ENCODE measurements at regions not wholly inside any gene's neighbourhood (a gene's known extent, or its start where the extent isn't known, plus 50 kb on each side); places are given as distances from the start of the nearest gene placed in this dataset.

DNA sequence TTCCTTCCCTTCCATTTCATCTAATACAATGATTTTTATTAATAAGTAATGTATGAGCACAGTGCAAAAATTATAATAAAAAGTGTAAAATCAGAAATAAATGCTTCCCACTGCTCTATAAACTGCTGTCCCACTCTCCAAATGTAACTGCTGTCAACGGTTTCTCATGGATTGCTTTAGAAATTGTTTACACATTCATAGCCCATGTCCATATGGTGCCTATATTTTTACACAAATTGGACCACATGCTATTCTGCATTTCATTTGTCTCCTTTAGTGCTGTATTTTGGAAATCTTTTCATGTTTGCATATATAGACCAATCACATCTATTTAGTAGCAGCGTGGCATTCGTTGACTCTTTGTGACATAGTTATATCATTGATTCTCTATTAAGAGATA is 164.7 kb upstream of the SLCO3A1 start:
- intact Hi-C loops (cut with DNase I) = no loop called here
- ATAC-seq (no peak), DNase-seq (no peak)

GRCh38 chr15:91689377-91689776 is 164.1 kb upstream of the SLCO3A1 start:
- ATAC-seq = no peak
- intact Hi-C loops (cut with DNase I) = no loop called here
- no peak for DNase-seq

GRCh38 chr15:91692596-91692995 is 160.9 kb upstream of the SLCO3A1 start:
- ATAC-seq (no peak), DNase-seq (no peak)
- intact Hi-C loops (cut with DNase I) = no loop called here

DNA sequence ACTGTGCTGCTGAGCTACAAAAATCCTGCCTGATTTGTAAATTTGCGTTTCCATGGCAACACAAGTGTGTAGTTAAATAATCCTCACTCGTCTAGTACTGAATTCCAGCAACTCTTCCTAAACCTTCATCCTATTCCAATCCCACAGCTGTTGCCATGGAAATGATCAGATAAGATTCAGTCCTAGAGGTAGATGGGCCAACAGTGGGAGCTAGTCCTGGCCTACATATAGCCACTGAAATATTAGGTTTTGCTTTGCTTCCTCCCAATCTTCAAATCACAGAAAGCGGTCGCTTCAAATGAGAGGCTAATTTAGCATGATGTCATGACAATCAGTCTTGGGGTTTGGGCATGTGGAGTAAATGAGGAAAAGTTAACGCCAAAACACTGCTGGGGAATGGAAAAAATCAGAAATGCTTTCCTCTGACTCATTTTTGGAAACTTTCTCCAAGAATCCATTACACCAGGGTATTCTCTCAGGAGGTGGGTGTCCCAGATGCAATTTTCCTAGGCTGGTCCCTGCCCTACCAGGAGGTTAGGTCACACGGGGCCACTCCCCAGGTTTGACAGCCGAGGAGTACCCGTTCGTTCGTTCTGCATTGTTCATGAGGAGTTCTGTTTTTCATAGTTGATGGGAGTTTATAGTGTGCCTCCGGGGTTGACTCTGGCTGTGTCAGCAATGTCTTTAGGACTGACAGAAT is 159.2 kb upstream of the SLCO3A1 start:
- intact Hi-C loops (cut with DNase I) = no loop called here
- ATAC-seq (peak; percentile 72 to 88), DNase-seq (peak; percentile 55)

DNA sequence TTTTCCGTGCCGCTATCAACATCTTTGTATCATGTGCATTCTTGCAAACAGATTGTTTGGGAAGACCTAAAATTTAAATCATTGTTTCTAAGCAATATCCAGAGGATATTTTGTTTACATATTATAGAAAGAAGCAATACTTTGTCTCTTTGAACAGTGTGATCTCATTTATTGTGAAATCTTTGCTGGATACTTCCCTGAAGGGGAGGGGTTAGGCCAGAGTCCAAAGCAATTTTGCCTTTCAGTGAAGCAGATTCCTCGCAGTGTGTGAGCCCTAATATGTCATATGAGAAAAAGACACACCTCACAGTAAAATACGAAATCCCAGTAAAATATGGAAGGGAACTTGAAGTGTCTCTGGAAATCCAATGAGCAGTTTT is 158.7 kb upstream of the SLCO3A1 start:
- intact Hi-C loops (cut with DNase I) = no loop called here
- peak; percentile 64 for DNase-seq

DNA sequence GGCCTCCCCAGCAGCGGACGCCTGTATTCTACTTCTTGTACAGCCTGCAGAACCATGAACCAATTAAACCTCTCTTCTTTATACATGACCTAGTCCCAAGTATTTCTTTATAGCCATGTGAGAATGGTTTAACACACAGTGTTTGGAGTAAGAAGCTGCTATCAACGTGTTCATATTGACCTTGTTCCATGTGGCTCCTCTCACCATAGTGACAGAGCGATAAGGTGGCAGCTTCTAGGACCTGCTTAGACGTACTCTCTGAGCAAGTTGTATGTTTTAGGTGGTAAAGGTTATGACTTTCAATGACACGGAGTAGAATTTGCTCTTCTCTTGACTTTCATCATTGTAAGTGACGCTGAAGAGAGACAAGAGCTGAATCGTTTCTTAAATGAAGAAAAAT is 157.7 kb upstream of the SLCO3A1 start:
- intact Hi-C loops (cut with DNase I) = no loop called here

More for the DNA sequence above, 158.7 kb upstream of the SLCO3A1 start:
- peak; percentile 91 to 93 for ATAC-seq

GRCh38 chr15:91696981-91697380 is 156.5 kb upstream of the SLCO3A1 start:
- intact Hi-C loops (cut with DNase I) = no loop called here
- ATAC-seq (no peak), DNase-seq (no peak)

More for the DNA sequence above, 157.7 kb upstream of the SLCO3A1 start:
- DNase-seq (no peak), ATAC-seq (no peak)

DNA sequence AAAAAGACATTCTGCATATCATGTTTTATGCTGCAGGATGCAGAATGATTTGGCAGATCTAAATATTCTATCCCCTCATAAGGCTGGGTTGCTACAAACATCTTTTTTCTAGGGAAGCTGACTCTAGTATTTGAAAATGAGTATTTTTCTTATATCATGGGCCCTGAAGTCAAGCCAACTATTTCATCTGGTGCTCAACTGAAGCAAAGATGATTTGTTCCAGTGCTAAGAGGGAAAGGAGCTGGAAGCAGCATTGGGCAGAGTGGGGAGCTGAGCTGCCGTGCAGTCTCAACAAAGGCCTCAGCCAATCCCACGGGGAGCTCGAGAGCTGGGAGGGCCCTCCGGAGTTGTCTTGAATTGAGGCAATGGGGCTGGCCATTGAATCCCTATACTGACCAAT is 155.3 kb upstream of the SLCO3A1 start:
- DNase-seq (no peak), ATAC-seq (no peak)
- intact Hi-C loops (cut with DNase I) = no loop called here

- ATAC-seq = no peak
- no peak for DNase-seq
- intact Hi-C loops (cut with DNase I) = loop anchor here (10.0 kb wide), 3 partner anchors 155 to 375 kb away; partner anchors contain the start of gene SLCO3A1 (in 1 of the 2)
Observed at GRCh38 chr15:91699741-91700140, 153.8 kb upstream of the SLCO3A1 start.

GRCh38 chr15:91703274-91703673 is 150.2 kb upstream of the SLCO3A1 start:
- DNase-seq (no peak), ATAC-seq (no peak)
- intact Hi-C loops (cut with DNase I) = loop anchor here (10.0 kb wide), 3 partner anchors 152 to 372 kb away; partner anchors contain the start of gene SLCO3A1 (in 1 of the 2)

DNA sequence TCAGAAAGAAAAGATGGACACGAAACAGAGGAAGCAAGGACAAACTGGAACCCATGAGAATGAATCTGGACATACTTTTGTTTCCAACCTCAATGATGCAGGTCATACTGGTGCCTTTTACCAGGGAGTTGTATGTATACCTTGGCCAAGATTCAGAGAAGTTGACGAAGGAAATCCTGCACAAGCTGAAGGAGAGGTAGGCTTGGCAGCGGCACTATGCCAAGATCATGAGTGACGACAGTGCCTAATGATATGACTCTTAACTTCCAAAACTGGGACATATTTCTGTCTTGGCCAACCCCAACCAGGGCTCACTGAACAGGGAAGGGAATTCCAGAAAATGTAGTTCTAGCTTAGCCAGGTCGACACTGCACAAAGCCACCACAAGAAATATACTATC is 149.2 kb upstream of the SLCO3A1 start:
- intact Hi-C loops (cut with DNase I) = loop anchor here (10.0 kb wide), 3 partner anchors 150 to 370 kb away; partner anchors contain the start of gene SLCO3A1 (in 1 of the 2)
- peak in 1 of 2 donors; percentile 13 for ATAC-seq
- peak; percentile 28 for DNase-seq

DNA sequence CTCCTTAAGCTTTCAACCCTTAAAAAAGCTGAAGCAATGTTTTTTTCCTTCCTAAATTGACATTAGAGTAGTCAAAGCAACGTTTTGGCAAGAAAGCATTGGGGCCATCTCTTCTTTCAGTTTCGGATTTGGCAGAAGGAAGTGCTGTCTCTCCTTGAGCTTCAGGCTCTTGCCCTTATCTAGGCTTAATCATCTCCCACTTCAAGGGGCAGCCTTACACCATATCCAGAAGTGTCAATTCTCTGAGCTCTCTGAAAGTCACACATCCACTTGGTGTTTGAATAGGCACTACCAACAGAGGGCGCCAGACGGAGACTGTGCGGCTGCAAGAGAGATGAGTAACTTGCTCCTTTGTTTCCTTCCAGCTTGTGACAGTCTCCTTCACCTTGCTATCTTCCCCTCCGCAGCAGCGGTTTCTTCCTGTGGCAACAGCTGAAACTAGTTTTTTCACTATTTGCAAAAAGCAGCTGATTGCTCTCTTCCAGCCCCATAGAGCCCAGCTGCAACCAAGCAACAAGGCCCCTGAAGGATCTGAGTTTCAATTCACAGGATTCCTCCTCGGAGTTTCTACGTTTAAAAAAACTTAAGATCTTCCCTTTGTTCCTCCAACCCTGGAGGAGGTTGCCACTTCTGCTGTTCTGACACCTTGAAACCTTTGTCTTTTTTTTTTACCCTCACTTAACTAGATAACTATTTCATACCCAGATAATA is 147.0 kb upstream of the SLCO3A1 start:
- intact Hi-C loops (cut with DNase I) = loop anchor here (5.0 to 10.0 kb wide), 6 partner anchors 146 to 404 kb away; partner anchors contain the start of gene SLCO3A1 (in 2 of the 2)
- peak; percentile 82 to 88 for ATAC-seq
- DNase-seq = peak; percentile 85

GRCh38 chr15:91710080-91710698 is 143.3 kb upstream of the SLCO3A1 start:
- ATAC-seq = no peak
- intact Hi-C loops (cut with DNase I) = no loop called here
- DNase-seq = no peak

DNA sequence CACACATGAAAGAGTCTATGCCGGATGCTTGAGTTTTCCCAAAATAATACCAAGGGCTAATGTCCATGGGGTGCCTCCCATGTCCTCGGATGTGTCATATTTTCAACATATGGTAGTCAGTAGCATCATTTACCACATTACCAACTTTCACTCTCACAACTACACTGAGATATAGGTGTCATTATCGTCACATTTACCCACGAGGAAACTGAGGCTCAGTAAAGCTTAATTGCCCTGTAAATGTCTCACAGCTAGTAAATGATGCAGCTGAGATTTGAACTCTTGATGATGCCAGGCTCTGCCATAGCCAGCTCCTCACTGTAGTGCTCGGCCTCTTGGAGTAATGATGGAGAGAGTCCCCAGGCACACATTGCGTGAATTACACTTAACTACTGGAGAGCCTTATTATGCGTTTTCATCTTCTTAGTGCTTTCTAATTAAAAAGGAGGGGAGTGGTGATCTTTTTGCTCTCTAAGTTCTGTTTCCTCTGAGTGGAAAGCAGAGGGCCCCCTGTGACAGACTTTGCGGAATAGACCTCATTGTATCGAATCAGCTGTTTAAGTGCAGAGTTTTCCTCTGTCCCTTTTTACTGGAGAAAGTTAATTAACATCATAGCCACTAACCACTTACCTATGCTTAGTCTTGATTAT is 142.0 kb upstream of the SLCO3A1 start:
- DNase-seq (no peak), ATAC-seq (no peak)
- intact Hi-C loops (cut with DNase I) = no loop called here

- intact Hi-C loops (cut with DNase I) = no loop called here
- no peak for DNase-seq
- no peak for ATAC-seq
Observed at GRCh38 chr15:91712286-91712685, 141.2 kb upstream of the SLCO3A1 start.

DNA sequence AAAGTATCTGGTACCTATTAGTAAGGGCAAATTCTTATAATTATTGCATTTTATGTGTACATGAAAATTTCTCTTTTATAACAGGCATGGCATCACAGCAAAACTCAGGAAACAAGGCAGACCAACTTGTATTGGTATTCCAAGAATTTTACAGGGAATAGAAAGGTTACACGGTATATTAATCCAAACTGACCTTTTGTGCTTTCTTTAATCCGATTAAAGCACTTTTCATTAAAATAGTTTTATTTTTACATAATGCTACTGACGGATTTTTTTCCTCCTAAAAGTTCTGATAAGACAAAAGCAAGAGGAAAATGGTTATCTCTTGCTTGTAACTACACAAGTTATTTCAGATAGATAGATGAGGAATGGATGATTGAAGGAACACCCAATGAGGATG is 137.0 kb upstream of the SLCO3A1 start:
- ATAC-seq = no peak
- no peak for DNase-seq
- intact Hi-C loops (cut with DNase I) = no loop called here

GRCh38 chr15:91717811-91718210 is 135.7 kb upstream of the SLCO3A1 start:
- intact Hi-C loops (cut with DNase I) = no loop called here
- ATAC-seq (no peak), DNase-seq (no peak)

DNA sequence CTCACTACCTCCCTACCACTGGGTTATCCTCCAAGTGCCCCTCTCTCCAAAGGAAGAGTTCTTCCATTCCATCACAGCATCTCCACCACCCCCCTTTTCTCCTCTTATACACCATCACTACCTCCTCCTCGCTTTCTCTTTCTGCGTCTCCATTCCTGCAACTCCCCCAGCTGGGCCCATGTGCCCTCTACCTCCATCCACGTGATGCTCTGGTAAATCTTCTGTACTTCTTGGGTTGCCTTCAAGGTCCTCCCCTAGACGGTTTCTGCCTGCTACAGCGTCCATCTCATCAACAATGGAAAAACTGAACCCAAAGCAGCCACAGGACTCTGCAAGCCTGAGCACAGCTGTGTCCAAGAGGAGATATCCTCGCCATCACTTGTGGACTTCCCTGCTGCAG is 129.5 kb upstream of the SLCO3A1 start:
- ATAC-seq = no peak
- intact Hi-C loops (cut with DNase I) = no loop called here
- DNase-seq = no peak

DNA sequence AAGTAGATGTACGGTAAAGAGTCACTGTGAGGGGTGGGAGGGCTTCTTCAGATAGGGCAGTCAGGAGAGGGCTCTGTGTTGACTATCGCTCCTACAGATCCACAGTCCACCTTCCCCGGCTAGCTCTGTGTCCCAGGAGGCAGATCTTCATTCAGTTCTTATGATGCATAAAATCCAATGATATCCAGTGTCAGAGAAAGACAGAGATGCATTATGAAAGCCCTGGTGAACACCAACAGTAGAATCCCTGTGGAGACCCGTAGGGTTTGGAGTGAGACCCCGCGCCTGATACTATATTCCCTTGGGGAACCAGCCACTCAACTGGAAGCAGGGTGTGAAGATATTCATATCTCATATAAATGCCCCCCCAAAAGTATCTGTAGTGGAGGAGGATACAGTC is 119.8 kb upstream of the SLCO3A1 start:
- ATAC-seq (no peak), DNase-seq (no peak)
- intact Hi-C loops (cut with DNase I) = no loop called here

All from left cardiac atrium (tissue), 4 donors.